Activated CD8-positive, alpha-beta memory T cell treated with anti-CD3 and anti-CD28 coated beads, Interleukin-2, amount 50 U/mL, for 4 hours (primary cell): ENCODE measurements at regions not wholly inside any gene's neighbourhood (a gene's known extent, or its start where the extent isn't known, plus 50 kb on each side); places are given as distances from the start of the nearest gene placed in this dataset.
"Not testable (repeated sequence)": the region's sequence is repeated elsewhere in the genome, so short reads cannot be mapped to it uniquely, and the experiment has no call there.

ENCODE experiments used
- DNase-seq: peaks from one replicate; pipeline ENCODE4 v3.0.0-alpha.2; 2020

DNA sequence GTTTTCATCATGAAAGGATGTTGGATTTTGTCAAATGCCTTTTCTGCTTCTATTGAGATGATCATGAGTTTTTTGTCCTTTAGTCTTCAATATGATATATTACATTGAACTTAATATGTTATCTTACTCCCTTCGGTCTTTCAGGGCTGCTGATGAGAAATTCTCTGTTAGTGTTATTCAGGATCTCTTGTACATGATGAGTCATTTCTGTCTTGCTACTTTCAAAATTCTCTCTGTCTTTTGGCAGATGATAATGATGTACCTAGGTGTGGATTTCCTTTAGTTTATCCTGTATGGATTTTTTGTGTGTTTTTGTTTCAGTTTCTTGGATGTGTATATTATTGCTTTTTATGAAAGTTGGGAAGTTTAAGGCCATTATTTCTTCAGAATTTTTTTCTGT lies 320.9 kb upstream of the NPSR1 start:
- DNase-seq = no peak

DNA sequence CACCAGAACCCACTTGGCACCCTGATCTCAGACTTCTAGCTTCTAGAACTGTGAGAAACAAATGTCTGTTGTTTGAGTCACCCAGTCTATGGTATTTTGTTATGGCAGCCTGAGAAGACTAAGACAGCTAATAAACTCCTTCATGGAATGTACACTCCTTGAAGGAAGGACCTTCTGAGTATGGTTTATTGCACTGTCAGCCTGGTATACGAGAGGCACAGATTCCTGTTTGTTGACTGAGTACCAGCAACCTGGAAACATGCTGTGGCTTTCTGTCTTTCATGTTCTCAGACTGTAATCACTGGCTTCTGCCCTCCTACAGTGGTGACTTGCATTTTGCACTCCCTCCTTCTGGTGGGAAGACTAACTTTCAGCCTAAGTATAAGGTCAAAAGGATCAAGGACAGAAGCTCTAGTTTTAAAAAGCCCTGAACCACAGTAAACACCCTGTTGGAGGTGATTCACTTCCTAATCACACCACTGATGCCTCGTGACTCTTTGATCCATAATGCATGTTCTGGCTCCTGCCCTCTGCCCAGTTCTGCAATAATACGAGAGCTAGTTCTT lies 319.0 kb upstream of the NPSR1 start:
- DNase-seq = no peak

DNA sequence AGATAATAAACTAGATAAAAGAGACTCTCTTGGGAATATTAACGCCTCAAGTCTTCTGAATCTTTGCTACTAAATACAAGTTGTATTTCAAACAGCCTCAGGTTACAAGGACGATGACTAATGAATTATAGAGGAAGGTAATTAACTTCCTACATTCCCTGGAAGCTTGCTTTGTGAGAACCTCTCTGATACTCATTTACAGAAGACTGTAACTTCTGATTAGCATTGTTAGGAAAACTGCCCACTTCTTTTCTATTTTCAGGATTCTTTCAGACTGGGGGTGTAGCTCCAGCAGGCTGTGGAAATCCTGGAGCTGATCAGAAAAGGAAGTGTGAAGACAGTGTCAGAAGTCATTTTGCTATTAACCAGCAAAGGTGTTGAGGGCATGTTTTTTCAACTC lies 316.7 kb upstream of the NPSR1 start:
- no peak for DNase-seq

DNA sequence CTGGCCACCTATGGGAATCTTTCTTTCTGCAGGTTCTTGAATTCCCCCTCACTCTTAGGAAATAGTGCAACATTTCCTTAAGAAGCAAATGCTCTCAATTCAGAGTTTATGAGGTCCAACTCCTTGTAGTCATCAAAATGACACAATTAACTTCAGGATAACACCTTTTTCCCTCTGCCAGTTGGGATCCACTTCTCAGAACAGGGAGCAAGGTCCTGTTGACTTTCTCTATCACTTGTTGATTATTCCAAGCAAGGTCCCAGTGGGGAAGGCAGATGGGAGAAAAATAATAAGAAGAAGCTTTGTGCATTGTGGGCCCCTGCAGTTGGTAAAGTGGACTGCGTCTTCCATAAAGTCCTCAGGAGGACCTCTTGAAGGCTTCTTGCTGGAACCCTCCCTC lies 315.6 kb upstream of the NPSR1 start:
- no peak for DNase-seq

DNA sequence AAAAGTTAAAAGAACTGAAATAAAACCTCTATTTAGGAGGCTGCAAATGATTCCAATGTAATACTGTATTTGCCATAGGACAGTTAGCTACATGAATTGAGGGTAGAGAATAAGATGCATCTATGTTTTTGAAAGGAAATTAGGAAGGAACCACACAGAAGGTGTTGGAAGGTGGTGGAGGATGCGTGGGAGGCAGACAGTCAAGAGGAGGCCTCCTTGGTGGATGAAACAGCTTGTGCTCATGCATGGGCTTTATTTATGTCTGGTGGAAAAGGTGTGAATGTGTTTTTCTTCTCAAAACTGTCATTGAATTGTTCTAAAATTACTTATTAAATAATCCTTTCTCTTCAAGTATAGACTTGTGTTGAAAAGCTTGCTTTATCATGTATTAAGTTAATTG lies 314.4 kb upstream of the NPSR1 start:
- no peak for DNase-seq

DNA sequence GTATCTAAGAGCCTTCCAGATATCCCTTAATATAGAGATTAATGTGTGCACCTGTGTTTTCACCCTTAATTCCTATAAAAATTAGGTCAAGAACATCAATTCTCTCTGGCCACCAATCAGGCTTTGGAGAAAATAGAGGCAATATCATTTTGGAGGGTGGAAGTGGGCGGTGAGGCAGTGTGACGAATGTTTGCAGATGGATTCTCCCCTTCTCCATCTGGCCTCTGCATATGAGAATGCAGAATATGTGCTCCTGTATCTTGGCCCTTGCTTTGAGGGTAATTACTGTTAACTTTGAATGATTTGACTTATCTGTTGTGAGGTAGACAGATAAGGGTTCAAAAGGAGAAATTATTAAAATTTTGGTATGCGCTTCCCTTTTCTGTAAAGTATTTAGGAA lies 304.0 kb upstream of the NPSR1 start:
- DNase-seq = no peak

DNA sequence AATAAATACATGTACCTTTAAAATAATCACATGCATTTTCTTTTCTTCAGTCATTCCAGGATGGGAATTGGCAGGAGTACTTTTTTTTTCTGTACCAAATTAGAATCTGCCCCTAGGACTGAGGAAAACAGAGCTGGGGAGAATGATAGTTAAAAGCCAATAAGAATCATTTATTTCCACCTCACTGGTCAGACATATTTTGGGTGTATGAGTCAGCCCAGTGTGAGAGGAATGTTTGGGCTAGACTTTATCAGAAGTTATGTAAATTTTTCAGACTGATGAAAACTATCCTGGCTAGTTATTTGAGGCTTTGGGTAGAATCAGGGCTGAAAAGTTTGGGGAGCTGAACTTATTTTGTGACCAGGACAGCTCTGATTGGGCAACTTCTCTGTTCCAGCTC lies 303.1 kb upstream of the NPSR1 start:
- no peak for DNase-seq

DNA sequence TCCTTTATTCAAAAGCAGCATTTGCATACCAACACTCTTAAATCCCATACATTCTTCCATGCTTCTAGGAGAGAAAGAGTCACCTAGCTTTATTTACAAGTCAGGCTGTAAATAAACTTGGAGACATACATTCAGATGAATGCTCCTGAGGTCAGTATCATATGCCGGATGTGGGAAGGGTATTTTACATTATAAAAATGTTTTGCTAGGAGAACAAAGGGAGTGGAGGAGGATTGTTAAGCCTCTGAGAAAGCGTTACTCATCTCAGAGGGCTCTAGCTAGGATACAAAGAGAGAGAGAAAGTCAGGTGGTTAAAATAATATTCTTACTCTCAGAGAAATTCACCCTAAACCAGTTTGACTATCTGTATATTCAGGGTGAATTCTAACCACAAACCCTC lies 300.9 kb upstream of the NPSR1 start:
- DNase-seq = no peak

DNA sequence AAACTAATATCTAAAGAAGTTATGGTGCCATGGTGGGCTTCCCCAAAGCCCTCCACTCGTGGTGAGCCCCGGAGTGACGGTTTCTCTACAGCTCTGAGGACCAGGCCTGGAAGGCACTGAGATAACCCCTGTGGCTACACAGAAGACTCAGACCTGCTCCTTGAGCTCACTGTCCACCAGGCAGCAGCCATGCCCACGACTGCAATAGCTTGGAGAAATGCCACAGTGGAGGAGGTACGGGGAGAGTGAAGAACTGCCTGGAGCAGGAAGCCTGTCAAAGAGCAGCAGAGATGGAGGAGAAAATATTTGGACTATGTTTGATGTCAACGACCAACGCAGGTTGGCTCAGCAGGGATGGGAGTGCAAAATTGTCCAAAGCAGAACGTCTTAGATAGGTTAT lies 300.1 kb upstream of the NPSR1 start:
- DNase-seq = no peak

DNA sequence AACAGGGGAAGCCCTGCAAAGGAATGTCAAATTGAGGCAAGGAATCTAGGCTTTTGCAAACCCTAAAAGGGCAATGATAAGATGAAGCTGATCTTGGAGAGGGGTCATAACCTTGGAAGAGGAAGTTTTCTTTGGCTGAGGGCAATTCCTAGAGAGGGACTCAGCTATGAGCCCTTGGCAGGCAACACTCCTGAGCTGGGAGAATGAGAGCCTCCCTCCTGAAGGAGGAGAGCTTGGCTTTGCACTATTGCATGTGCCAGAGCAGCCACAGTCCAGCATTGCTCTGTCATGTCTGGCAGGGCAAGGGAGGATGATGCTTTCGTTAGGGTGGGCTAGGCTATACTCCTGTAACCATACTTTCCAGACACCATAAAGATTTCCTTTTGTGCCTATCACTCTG lies 299.4 kb upstream of the NPSR1 start:
- DNase-seq = not testable (repeated sequence)

DNA sequence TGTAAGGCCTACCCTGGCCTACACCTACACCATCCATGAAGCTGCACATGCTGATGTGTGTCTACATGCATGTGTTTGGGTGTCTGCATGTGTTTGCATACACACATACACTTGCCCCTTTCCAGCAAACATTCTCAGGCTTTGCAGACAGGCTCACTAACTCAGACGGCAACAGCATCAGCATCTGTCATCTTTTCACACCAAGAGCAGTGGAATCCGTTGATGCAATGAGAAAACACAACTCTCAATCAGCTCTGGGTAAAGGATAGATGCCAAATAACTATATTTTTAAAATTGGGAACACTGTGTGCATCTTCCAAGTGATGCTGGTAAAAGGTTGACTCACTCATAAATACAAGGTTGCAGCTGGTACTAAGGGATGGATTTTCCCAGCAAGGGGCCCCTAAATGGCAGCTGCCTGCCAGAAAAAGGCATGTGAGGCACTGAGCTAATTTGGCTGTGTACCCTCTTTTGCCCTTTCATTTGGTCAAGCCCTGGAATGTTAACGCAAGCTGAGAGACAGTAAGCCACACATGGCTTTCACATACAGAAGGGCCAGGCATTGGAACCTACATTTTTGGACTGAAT lies 296.3 kb upstream of the NPSR1 start:
- DNase-seq = no peak

DNA sequence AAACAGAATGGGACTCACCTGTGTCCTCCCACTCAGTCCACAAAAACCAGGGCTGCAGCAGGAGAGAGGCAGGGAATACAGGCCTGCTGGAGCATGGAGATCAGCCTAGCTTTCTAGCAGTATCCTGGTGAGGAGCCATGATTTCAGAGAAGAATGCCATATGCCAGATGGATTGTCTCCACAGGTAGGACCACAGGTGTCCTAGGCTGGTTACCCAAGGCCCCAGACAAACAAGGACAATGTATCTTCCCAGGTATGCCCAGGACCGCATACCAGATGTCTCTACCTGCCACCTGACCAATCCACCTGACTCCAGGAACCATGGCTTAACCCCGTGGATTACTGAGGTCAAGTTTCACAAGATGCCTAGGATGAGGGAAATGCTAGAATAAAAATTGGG lies 295.4 kb upstream of the NPSR1 start:
- no peak for DNase-seq

DNA sequence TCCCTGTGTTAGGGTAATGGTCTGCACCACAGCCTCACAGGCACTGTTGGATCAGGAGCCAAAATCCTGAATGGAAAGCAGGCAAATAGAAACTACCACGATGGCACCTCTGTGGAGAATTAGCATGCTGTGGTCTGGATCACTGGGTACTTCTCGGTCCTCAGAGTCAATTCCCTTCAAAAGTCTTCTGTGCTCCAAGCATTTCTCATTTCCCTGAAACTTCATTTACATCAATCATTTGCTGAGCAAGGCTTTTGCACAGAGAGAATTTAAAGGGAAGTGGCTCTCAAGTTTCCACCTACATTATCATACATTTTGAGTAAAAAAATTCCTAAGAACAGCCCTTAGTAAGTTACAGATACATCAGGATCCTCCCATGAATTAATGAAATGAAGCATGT lies 293.9 kb upstream of the NPSR1 start:
- DNase-seq = no peak

DNA sequence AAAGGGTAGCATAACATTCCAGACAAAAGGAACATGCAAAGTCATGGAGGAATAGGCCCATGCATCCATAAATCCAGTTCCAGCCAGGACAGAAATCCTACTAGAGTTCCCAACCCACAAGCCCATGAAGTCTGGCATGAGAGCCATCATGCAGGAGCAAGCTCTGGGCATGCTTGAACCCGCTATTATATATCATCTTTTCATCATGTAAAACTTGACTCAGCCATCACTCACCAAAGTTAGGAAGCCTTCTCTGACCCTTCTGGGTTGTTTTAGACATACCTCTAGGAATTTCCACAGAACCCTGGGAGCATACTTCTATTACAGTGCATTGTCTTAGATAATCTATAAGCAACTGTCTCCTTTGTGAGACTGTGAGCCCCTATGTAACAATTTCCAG lies 293.0 kb upstream of the NPSR1 start:
- no peak for DNase-seq

DNA sequence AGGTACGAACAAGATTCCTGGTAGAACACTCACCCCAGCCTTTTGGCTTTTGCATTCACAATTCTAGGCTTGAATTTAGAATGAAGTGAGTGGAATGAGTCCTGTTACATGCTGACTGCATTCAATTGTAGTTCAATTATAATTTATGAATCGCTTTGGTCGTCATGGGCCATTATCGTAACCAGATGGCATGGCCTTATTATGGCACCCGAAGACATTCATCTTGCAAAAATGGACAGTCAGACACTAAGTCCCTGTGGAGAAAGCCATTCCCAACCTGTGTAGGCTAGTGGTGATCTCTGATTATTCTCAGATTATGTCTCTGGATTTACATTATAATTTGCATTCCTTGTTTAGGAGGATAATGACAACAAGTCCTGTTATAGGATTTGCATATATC lies 292.4 kb upstream of the NPSR1 start:
- DNase-seq = no peak

DNA sequence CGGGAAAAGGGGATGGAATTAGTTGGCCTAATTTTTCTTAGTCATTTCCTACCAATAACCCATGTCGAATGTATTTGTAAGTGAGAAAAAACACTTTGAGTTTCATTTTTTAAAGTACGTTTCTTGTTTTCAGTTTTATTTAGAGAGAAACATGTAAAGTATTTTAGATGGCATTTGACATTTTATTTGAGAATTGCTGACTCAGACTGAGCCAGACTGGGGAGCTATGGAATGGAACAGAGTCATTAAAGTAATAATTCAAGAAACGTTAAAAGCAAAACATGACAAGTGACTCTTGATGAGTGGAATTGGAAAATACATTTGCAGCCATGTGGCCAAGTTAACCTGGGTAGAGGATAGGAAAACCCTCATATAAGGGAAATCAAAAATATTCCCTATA lies 286.1 kb upstream of the NPSR1 start:
- no peak for DNase-seq

DNA sequence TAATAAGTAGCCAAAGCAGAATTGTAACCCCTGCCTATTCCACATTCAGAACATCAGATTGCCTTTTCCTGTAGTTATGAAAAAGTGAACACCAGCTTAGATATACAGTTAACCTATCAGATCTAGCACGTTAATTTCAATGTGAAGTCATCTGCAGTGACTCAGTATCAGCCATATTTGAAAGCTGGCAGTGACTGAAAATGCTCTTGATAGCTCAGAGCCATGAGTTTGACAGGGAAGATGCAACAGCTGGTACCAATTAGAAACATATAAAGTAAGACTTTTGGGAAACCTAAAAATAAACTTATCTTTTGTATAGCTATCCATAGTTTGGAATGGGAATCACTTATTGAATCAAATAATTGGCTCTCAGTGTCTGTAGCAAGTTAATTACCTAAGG lies 284.1 kb upstream of the NPSR1 start:
- no peak for DNase-seq

DNA sequence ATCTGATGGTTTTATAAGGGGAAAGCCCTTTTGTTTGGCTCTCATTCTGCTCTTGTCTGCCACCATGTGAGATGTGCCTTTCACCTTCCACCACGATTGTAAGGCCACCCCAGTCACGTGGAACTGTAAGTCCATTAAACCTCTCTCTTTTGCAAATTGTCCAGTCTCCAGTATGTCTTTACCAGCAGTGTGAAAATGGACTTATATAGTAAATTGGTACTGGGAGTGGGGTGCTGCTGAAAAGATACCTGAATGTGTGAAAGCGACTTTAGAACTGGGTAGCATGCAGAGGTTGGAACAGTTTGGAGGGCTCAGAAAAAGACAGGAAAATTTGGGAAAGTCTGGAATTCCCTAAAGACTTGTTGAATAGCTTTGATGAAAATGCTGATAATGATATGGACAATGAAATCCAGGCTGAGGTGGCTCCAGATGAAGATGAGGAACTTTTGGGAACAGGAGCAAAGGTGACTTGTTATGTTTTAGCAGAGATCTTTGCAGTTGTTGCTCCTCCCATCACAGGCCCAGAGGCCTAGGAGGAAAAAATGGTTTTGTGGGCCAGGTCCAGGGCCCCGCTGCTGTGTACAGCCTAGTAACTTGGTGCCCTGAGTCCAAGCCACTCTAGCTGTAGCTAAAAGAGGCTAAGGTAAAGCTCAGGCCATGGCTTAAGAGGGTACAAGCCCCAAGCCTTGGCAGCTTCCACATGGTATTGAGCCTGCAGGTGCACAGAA lies 275.7 kb upstream of the NPSR1 start:
- no peak for DNase-seq

DNA sequence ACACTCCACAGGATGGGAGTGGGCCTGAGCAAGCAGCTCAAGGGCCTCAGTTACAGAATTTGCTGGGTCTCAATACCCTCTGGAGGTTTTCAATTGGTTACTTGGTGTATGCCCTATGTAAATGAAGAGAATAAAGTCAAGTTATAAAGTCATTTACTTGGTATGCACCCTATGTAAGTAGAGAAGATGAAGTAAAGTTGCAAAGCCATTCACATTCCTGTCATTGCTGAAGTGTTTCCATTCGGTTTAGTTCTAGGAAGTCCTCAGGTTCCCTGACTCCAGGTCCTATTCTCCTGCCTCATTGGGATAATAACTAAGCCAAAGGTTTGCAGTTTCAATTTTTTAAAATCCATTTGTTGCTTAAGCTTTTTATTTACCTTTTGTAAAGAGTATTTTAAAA lies 272.6 kb upstream of the NPSR1 start:
- DNase-seq = no peak

DNA sequence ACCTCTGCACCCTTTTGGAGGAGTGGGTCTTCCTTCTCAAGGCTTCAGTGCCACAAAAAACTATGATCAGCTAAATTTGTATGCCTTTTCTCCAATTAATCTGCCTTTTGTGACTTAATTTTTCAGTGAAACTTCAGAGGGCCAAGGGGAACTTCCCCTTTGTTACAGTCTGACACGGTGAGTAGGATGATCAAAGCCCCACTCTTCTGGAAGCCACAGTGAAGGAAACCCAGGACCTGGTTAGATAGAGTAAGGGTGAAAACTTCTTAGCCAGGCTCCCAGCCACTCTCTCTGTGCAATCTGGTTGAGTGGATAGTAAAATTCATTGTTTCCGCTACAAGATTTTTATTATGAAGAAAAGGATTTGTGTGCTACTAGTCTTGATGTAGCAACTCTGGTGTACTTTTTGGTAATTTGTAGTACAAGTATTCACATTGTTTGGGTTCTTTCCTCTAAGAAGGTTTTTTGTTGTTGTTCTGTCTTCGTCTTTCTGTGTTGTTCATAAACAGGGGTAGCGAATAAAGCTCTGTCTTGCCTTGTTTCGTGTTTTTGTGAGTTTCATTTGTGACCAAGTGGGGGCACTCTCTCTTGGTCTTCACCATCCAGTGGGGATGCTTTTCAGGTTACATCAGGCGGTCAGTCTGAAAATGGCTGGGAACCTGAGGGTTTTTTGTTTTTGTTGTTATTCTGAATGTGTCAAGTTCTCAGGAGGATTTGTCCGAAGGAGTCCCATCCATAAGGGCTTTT lies 268.5 kb upstream of the NPSR1 start:
- DNase-seq = no peak

DNA sequence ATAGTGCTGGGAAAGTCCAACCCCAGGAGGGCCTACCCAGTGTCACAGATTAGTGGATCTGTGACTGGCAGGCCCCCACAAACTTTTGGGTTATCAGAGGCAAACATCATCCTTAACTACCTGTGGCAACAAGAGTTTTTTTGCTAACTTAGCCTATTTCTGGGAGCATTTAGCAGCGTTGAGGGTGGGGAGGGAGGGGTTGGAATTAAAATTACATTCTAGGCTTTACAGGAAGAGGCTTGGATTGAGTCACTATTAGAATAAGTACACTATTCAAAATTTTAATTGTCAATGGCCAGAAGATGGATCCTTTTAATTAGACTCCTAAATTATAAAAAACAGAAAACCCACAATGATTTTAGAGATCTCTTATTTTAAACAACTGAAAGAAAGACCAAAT lies 267.9 kb upstream of the NPSR1 start:
- no peak for DNase-seq

DNA sequence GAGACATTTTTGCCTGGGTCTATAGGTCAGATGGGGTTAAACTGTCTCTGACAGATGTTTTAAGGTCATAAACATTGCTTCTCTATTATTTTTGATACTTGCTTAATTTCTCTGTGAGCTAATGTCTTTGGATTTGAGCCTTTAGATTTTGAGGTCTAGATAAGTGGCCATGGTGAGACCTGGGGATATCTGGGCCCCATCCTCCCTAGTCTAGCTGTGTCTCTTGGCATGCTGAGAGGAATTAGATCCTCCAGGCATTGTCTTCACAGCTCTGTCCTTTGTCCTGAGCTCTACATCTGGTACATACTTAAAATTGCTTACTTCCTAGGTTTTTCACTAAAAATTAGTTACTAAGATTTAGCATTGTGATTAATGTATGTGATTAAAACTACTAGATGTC lies 265.0 kb upstream of the NPSR1 start:
- DNase-seq = no peak

DNA sequence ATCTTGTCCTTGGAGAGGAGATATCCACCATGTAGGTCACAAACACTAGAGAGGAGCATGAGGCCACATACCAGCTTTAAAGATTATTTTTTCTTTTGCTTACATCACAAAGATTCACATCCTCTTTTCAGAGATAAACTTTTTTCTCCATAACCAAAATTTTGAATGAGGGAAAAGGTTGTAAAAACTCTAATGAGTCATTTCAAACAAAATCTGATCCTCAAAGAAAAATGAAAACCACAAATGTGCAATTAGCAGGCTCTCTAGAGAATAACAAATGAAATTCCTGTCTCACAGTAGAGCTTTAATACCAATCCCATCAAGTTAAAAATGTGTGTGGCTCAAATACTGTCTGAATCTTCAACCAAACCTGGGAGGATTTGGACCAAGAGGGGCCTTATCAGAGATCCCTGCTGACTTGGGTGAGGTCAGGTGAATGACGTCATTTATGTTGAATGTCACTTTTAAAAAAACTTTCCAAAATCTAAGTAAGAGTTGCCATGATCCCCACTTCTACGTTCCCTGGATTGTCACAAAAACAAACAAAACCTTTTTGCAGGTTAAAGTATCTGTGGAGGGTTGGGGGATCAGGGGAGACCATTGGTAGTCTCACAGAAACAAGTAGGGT lies 261.5 kb upstream of the NPSR1 start:
- no peak for DNase-seq

DNA sequence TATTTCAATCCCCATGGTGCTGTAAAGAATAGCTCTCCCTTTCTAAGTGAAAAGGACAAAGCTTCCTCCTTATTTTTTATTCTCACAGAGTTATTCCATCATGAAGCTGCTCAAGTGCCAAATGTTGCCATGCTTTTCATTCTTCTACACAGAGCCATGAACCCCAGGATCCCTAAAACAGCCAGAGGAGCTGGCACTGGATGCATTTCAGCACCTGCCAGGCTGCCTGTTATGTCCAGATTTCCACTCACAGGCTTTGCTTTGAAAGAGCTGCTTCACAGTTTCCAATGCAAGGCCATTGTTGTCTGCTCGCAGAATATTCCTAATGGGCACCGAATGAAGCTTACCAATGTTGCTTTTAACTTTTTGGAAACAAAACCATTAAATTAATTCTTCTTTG lies 256.2 kb upstream of the NPSR1 start:
- DNase-seq = no peak
